ENCODE measurements at regions not wholly inside any gene's neighbourhood (a gene's known extent, or its start where the extent isn't known, plus 50 kb on each side); places are given as distances from the start of the nearest gene placed in this dataset.
"Not testable (repeated sequence)": the region's sequence is repeated elsewhere in the genome, so short reads cannot be mapped to it uniquely, and the experiment has no call there.

DNA sequence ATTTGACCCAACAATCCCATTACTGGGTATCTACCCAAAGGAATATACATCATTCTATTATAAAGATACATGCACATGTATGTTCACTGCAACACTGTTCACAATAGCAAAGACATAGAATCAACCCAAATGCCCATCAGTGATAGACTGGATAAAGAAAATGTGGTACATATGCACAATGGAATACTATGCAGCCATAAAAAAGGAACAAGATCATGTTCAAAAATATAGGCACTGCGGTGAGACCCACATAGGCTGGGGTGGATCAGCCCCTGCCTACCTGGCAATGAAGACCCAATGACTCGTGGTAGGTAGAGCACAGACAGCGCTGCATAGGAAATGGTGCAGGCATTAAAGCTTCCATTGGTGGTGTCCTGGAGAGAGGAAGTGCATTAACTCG is 88.6 kb upstream of the NFIL3 start:
- POLR2A ChIA-PET (ENCODE audit: partially characterized antibody); H3K27ac ChIP-seq (ENCODE audit: low read depth, low read length); H3K4ac ChIP-seq (replicated peaks; ENCODE audit: insufficient read length, low read depth, low read length); H2BK5ac ChIP-seq (ENCODE audit: low read depth, low read length); H4K20me1 ChIP-seq (replicated peaks in 1 of 2; ENCODE audit: control insufficient read depth in 1 of 2, insufficient read depth in 2 of 2, low read length in 2 of 2); H4K8ac ChIP-seq (ENCODE audit: extremely low read depth, insufficient read depth, low read length); H3K23me2 ChIP-seq (ENCODE audit: low read depth, low read length); H3K14ac ChIP-seq (ENCODE audit: insufficient read length); DNase-seq (ENCODE audit: low read depth in 1 of 2, low spot score in 2 of 2); H2BK15ac ChIP-seq (ENCODE audit: low read length); H2AFZ ChIP-seq (ENCODE audit: low read length); H3K4me2 ChIP-seq (ENCODE audit: insufficient read depth in 1 of 2, low read depth in 2 of 2, low read length in 2 of 2); FAIRE-seq; H2AK5ac ChIP-seq (ENCODE audit: low read depth, low read length); H3K4me1 ChIP-seq (replicated peaks in 1 of 4; ENCODE audit: control insufficient read depth in 3 of 4, insufficient read depth in 4 of 4, low read length in 3 of 4); H3K4me3 ChIP-seq (ENCODE audit: extremely low read depth in 1 of 4, insufficient read depth in 2 of 4, low read depth in 3 of 4, low read length in 4 of 4); H2BK12ac ChIP-seq (ENCODE audit: low read depth, low read length); H3K9ac ChIP-seq (replicated peaks in 1 of 4; ENCODE audit: extremely low read depth in 1 of 4, low read depth in 3 of 4, low read length in 3 of 4); H4K91ac ChIP-seq (replicated peaks; ENCODE audit: insufficient read length, low read length); H2BK120ac ChIP-seq (replicated peaks; ENCODE audit: low read depth, low read length); H3K27me3 ChIP-seq (replicated peaks in 1 of 4; ENCODE audit: control insufficient read depth in 3 of 4, extremely low read depth in 1 of 4, insufficient read depth in 3 of 4, low read length in 3 of 4); H3K56ac ChIP-seq (replicated peaks; ENCODE audit: insufficient read length, low read depth, low read length); H3K18ac ChIP-seq (ENCODE audit: extremely low read depth, low read length); H3K9me3 ChIP-seq (ENCODE audit: insufficient read depth in 2 of 2, low read depth in 1 of 2, low read length in 1 of 2); H3K79me2 ChIP-seq (ENCODE audit: control insufficient read depth in 1 of 2, insufficient read depth in 2 of 2, low read length in 2 of 2); H3K79me1 ChIP-seq (ENCODE audit: low read depth, low read length); H3K23ac ChIP-seq (ENCODE audit: insufficient read length); H2BK20ac ChIP-seq (ENCODE audit: low read length); H4K5ac ChIP-seq (ENCODE audit: insufficient read length, low read depth, low read length); H3K36me3 ChIP-seq (ENCODE audit: control insufficient read depth in 2 of 4, insufficient read depth in 4 of 4, low read length in 3 of 4): not testable (repeated sequence)
- CTCF ChIA-PET (ENCODE audit: partially characterized antibody), result interaction anchor here (1.1 kb wide), 1 partner anchor 28 kb away, joined by 4 read pairs; no protein-coding TSS in a partner anchor
- 92% methylated on average over 4 of the region's 4 CpGs; no CpG with 5 or more reads in 1 of the 2 experiments for WGBS, 2 experiments (ENCODE audit: extremely low coverage in 1 of 2, insufficient coverage in 1 of 2, insufficient read length in 1 of 2, insufficient replicate concordance in 2 of 2, low coverage in 1 of 2, low lambda C conversion rate in 2 of 2, missing lambda C conversion rate in 1 of 2)

Data from H1 (cell line).